Nucleus accumbens (tissue), 56 donors: ENCODE measurements at regions not wholly inside any gene's neighbourhood (a gene's known extent, or its start where the extent isn't known, plus 50 kb on each side); places are given as distances from the start of the nearest gene placed in this dataset.
"Not testable (repeated sequence)": the region's sequence is repeated elsewhere in the genome, so short reads cannot be mapped to it uniquely, and the experiment has no call there.

Experiments used
- DNase-seq, 56 donors: peaks; one replicate each; lab custom pipeline; 2025; lab: John Stamatoyannopoulos, UW

DNA sequence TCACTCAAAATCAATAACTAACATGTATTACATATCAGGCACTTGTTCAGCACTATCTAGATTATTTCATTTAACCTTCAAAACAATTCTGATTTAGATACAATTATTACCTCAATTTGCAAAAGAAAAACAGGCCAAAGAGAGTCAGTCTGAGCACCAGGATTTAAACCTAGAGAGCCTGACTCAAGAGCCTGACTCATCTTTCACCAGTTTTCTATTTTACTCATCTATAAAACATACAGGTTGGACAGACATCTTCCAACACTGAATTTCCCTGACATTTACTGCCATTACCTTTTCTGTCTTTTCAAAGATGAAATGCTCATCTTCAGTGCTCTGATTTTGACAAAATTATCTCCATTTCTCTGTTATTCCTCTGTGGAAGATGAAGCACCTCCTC, 116.5 kb downstream of the MRPL39 start:
- DNase-seq = no peak

DNA sequence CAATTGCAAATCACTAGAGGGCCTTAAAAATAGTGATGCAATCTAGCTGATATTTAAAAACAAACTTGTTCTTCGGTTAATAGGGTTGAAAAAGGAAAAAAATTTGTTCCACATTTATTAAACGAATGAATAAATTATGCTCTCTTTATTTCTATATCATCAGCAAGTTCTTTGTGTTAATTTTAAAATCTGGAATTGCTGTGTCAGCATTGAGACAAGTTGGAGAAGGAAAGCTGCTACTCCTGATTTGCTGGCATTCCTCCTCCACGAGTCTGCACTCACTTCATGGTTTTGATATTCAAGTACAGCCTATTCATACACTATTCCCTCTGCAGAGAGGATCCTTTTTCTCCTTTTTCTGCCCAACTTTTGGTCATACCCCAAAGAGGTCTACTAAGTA, 117.6 kb downstream of the MRPL39 start:
- no peak for DNase-seq

DNA sequence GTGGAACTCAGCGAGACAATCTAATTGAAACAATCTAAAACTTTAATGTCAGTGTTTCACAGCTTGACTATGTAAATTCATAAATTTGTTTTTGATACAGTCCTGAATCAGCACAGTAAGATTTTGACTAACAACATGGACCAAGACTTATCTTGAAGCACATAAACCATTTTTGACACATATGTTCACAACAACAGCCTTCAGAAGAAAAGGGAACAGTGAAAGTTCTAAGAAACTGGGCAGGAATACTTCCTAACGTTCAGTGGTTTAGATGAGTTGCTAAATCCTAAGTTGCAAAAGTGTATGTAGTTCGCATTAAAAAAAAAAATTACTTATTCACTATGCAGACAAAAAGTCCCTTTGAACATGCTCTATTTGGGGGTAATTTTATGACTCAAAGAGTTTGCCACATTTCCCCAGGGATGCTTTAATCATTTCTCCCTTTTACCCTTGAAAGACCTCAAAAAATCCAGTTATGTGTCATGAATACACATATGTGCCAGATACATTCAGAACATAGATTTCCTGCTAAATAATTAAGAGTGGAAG, 120.2 kb downstream of the MRPL39 start:
- no peak for DNase-seq

DNA sequence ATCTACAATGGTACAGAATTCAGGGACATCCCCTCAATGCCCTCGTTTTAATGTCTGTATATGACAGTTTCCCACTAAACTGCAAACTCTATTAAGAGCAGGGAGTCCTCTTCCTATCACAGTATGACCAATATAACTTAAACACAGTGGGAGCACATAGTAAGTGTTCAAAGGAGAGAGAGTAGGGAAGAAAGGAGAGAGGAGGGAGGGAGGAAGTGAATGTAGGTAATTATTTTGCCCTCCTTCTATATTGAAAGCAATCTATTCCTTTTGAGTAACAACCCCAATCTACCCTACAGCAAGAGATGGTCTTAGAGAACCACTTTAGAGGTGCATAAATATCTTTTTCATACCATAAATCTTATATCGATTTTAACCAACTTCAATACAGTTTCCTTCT, 121.4 kb downstream of the MRPL39 start:
- no peak for DNase-seq

DNA sequence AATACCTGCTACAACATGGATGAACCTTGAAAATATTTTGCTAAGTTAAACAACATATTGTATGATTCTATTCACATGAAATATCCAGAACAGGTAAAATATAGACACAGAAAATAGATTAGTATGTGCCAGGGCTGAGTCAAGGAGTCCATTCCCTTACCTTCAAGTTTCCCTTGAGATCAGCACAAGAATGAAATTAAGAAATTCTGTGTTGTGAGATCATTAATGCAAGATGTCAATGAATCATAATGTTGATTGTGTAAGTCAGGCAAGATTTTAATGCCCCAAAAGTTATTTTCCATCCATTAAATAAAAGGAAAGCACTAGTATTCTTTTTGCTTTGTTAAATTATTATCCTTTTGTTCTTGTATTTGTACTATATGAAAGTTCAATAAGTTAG, 139.4 kb downstream of the MRPL39 start:
- DNase-seq = no peak

DNA sequence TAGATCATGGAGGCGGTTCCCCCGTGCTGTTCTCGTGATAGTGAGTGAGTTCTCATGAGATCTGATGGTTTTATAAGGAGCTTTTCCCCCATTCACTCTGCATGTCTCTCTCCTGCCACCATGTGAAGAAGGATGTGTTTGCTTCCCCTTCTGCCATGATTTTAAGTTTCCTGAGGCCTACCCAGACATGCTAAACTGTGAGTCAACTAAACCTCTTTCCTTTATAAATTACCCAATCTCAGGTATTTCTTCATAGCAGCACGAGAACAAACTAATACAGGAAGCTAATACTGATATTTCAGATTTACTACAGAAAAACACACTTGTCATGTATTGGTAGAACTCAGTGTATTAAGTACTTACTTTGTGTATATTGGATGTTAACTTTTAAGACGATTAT, 140.2 kb downstream of the MRPL39 start:
- not testable (repeated sequence) for DNase-seq

DNA sequence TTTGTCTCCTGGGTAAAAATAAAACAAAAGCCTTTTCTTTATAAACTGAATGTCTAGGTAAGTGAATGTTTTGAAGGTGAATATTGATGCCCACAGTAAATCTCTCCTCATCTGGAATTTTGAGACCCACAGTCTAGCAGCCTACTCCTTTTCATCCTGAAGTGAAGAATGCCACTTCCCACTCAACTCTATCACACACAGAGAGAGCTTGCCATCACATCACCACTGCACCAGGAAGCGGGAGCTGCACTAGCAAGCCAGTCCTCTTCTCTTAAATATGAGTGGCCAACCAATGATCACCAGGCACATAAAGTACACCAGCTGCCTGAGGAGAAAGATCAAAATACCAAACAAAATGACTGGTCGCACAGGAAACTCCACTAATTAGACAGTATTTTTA, 140.8 kb downstream of the MRPL39 start:
- no peak for DNase-seq

DNA sequence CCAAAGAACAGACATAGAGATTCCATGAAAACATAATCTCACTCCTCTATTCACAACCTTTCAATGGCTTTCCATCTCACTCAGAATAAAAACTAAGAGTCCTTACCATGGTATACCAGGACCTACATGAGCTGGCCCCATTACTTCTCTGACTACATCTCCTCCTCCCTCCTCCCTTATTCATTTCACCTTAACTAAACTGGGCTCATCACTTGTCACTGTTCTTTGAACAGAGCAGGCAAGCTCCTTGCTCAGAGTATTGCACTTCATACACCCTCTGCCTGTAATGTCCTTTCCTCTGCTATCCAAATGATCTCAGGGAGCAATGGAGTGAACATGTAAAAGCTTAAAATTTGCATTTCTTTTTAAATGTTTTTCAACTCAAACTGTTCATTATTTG, 142.0 kb downstream of the MRPL39 start:
- DNase-seq = no peak

DNA sequence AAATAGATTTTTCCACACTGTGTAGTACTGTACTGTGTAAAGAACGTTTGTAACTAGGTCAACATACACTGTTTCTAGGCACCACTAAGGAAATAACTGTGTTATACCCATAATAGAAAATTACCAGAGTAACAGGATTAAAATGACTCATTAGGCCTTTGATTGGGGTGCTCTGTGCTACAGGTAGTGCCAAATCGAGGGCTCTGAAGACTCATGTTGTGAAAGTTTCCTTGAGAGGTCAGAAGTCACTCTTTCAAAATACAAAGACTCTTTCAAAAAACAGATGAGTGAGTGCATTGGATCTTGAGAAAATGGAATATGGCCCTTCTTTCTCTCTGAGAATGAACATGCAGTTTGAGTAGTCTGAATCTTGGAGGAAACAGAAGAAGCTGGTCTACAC, 143.0 kb downstream of the MRPL39 start:
- DNase-seq = no peak

DNA sequence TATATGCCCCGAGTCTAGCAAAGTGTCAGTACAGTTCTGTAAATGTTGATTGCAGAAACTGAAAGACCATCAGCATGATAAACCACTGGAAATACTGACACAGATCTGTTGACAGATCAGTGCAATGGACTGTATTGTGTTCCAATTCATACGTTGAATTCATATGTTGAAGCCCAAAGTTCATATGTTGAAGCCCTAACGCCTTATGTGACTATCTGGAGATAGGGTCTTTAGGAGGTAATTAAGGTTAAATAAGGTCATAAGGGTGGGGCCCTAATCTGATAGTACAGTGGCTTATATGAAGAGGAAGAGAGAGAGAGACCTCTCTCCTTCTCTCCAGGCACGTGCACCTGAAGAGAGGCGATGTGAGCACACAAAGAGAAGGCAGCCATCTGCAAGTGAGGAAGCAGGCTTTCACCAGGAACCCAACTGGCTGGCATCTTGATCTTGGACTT, 144.7 kb downstream of the MRPL39 start:
- no peak for DNase-seq

DNA sequence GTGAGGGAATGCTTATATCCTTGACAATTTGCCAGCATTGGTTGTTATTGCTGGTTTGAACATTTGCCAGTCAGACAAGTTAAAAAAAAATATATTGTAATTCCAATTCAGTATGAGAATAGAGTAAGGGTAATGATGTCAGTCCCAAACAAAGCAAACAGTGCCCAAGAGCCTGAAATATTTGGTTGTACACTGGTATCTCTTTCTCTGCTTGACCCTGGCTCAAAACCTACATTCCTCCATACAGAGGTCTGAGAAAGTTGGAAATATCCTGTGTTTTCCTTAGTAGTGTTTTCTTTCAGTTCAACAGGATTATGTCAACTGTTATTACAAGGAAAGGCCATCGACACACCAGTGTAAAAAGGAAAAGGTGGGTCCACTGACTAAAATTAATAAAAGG, 145.6 kb downstream of the MRPL39 start:
- no peak for DNase-seq

DNA sequence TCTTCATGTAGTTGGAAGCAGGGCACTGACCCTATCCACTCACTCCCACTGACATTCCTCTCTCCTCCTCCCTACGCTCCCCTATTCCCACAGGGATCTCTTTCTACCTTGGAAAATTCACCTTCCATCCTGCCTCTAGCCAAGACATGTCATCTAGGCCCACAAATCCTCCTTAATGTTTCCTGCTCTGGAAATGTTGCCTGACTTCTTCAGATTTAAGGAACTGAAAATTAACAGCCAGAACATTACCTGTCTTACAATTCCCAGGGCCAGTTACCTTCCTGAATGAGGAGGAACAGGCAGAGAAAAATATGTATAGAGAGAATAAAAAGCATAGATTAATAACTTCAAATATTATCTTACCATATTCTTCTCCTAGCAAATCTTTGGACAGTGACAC, 147.3 kb downstream of the MRPL39 start:
- no peak for DNase-seq

DNA sequence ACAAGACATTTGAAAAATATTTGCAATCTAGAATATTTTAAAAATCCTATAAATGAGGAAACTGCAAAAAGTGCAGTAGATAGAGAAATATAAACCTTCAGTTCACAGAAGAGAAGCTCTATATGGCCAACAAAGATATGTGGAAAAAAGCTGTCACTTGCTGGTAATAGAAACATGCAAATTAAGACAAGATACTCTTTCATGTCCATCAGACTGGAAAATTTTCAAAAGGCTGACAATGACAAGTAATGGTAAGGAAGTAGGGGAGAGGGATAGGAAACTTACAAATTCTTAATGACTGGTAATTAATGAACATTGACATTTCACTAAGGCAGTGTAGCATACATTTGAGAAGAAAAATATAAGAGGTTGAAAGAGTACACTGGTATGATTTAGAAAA, 147.9 kb downstream of the MRPL39 start:
- DNase-seq = no peak

DNA sequence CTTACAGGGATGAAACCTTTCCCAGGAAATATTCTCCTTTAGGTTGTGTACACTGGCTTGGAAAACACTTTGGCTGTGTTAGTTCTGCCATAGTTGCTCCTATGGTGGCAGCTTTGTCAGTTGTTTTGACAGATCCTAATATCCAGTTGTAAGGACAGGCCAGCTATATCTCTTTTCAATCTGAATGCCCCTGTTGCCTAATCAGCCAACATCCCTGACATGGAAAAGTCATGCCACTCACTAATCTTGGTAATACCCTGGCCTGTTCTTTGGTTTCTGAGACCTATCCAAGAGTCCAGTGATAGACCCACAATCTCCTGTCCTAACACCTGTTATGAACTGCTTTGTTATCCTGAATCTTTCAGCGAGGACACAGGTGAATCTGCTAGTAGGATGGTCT, 148.8 kb downstream of the MRPL39 start:
- DNase-seq = no peak

DNA sequence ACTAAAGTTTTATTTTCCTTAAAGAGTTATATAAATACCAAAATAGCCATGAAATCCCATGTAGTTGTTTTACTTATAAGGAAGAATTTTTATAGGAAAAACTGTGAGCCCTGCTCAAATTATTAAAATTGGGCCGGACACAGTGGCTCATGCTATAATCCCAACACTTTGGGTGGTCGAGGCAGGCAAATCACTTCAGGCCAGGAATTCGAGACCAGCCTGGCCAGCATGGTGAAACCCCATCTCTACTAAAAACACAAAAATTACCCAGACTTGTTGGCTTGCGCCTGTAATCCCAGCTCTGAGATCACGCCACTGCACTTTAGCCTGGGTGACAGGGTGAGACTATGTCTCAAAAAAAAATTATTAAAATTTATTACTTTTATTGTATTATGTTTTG, 149.3 kb downstream of the MRPL39 start:
- no peak for DNase-seq

DNA sequence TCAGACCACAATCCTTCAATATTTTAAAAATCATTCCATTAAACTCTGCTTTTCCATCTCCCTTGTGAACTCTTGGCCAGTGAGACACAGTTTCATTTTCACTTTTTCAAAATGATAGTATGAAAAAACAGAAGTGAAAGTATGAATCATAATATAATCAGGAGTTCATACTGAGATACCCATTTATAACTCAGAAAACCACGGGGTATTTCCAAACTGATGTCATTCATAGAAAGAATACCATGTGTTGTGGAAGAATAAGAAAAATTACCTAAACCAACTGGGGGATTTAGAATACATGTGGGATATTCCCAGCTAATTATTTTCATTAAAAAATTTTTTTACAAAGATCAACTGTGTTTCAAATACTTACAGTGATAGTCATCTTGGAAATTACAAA, 149.9 kb downstream of the MRPL39 start:
- no peak for DNase-seq

DNA sequence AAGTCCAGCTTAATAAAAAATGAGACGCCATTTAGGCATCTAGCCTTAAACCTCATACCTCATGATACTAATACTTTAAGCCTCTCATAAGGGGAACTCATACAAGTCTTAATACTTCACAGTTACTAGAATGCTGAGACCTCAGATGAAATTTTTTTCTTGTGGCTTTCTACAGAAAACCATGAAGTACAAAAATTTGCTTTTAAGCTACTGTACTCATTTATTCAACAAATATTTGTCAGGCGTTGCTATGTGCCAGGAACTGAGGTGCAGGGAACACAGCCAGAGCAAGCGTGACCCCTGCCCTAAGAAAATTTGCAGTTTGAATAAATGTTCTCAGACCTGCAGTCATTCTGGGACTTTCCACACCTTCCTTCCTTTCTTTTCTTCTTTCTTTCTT, 150.6 kb downstream of the MRPL39 start:
- no peak for DNase-seq

DNA sequence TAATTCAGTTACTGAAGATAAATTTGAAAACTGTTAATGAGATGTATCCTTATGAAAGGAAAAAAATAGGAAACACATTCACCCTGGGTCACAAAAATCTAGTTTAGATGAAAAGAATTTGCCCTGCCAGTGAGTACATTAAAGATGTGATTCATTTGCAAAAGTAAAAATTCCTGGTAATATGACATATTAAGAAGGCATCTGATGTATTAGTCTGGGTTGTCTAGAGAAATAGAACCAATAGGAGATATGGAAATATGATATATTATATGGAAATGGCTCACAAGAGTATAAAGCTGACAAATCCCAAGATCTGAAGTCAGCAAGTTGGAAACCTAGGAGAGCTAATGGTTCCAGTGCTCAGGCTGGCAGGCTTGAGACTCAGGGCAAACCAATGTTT, 153.8 kb downstream of the MRPL39 start:
- no peak for DNase-seq

DNA sequence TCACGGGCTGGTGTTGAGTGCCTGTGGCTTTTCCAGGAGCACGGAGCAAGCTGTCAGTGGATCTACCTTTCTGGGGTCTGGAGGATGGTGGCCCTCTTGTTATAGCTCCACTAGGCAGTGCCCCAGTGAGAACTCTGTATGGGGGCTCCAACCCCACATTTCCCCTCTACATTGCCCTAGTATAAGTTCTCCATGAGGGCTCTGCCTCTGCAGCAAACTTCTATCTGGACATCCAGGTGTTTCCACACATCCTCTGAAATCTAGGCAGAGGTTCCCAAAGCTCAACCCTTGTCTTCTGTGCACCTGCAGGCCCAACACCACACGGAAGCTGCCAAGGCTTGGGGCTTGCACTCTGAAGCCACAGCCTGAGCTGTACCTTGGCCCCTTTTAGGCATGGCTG, 157.3 kb downstream of the MRPL39 start:
- no peak for DNase-seq

DNA sequence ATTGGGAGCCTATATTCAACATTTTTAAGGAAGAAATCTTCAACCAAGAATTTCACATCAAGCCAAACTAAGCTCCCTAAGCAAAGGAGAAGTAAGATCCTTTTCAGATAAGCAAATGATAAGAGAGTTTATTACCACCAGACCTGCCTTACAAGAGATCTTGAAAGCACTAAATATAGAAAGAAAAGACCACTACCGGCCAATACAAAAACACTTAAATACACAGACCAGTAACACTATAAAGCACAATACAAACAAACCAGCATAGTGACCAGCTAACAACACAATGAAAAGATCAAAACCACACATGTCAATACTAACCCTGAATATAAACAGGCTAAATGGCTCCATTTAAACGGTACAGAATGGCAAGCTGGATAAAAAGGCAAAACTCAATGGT, 165.4 kb downstream of the MRPL39 start:
- DNase-seq = no peak

DNA sequence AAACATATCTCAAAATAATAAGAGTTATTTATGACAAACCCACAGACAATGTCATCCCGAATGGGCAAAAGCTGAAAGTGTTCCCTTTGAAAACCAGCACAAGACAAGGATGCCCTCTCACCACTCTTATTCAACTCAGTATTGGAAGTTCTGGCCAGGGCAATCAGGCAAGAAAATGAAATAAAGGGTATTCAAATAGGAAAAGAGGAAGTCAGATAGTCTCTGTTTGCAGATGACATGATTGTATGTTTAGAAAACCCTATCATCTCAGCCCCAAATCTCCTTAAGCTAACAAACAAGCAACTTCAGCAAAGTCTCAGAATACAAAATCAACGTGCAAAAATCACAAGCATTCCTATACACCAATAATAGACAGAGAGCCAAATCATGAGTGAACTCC, 169.8 kb downstream of the MRPL39 start:
- DNase-seq = not testable (repeated sequence)

DNA sequence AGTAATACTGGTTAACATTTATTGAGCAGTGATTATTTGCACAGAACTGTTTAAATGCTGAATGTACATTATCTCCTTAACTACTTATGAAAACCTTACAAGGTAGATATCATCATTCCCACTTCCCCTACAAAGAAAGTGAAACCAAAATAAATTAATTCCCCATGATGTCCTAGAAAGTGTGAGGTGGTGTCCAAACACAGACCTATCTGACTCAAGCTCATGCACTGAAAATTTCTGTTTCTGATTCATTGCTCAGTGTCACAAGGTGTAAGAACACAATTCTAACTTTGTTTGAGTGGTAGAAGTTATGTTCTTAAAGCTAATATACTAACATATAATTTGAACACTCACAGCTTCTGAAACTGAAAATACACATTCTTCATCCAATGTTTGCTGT, 178.7 kb downstream of the MRPL39 start:
- DNase-seq = no peak

DNA sequence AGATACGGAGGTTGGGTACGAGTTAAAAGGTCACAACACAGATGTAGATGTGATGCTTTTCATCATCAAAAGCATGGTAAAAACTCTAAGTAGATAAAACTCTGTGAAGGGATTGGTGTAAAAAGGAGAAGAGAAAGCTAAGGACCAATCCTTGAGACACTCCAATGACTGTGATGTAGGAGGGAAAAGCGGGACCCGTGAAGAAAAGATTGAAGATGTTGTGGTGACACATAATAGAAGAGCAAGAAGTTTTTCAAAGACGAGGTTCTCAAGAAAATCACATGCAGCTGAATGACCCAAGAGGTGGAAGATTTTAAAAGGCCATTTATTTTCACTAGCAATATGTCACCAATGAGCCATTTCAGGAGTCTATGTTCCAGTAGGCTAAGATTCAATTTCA, 179.5 kb downstream of the MRPL39 start:
- no peak for DNase-seq

DNA sequence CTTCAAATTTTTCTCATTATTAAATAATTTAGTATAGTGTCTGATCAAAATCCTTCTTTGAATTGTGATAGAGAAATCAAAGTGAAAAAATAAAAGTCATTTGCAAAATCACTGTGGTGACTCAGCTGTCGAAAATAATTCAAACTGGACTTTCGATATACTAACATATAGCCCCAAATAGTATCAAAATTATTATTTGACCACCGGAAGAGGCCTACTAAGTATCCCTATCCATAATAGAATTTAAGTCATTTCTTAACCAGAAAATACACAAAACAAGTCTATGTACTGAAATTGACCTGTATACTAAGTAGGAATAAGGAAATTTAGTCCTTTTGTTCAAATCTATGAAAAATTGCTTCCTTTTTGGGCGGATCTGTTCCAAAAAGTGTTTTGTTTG, 180.7 kb downstream of the MRPL39 start:
- no peak for DNase-seq
